ENCODE measurements at regions not wholly inside any gene's neighbourhood (a gene's known extent, or its start where the extent isn't known, plus 50 kb on each side); places are given as distances from the start of the nearest gene placed in this dataset.
"Not testable (repeated sequence)": the region's sequence is repeated elsewhere in the genome, so short reads cannot be mapped to it uniquely, and the experiment has no call there.

GRCh38 chr15:36156879-36157427, 422.5 kb upstream of the CDIN1 start:
- Histone ChIP-seq H3K4me3 (replicated peaks; ENCODE audit: low read depth, low read length) (no peak overlapping the region), H3K27me3 (replicated peaks; ENCODE audit: control insufficient read depth, insufficient read depth, low read length) (no peaks in the 10 kb centered on the region), H3K36me3 (ENCODE audit: control insufficient read depth, insufficient read depth, low read length) (no peaks in the 10 kb centered on the region)
- no peak for TF ChIP-seq CTCF (IDR thresholded peaks at IDR 0.05; ENCODE audit: insufficient read depth, low read length, poor library complexity, severe bottlenecking)
- no peak for DNase-seq (ENCODE audit: extremely low read depth, insufficient read length)

GRCh38 chr15:36160351-36160750, 419.1 kb upstream of the CDIN1 start:
- H3K36me3 ChIP-seq (ENCODE audit: control insufficient read depth, insufficient read depth, low read length): no peaks in the 10 kb centered on the region
- TF ChIP-seq CTCF (IDR thresholded peaks at IDR 0.05; ENCODE audit: insufficient read depth, low read length, poor library complexity, severe bottlenecking): no peak
- no peaks in the 10 kb centered on the region for H3K27me3 ChIP-seq (replicated peaks; ENCODE audit: control insufficient read depth, insufficient read depth, low read length)
- no peak for DNase-seq (ENCODE audit: extremely low read depth, insufficient read length)
- no peak overlapping the region for H3K4me3 ChIP-seq (replicated peaks; ENCODE audit: low read depth, low read length)

GRCh38 chr15:36161108-36161507, 418.3 kb upstream of the CDIN1 start:
- Histone ChIP-seq H3K27me3 (replicated peaks; ENCODE audit: control insufficient read depth, insufficient read depth, low read length) (no peaks in the 10 kb centered on the region), H3K36me3 (ENCODE audit: control insufficient read depth, insufficient read depth, low read length) (no peaks in the 10 kb centered on the region), H3K4me3 (replicated peaks; ENCODE audit: low read depth, low read length) (no peak overlapping the region)
- TF ChIP-seq CTCF (IDR thresholded peaks at IDR 0.05; ENCODE audit: insufficient read depth, low read length, poor library complexity, severe bottlenecking): no peak
- no peak for DNase-seq (ENCODE audit: extremely low read depth, insufficient read length)

GRCh38 chr15:36161771-36162212, 417.6 kb upstream of the CDIN1 start:
- no peak for DNase-seq (ENCODE audit: extremely low read depth, insufficient read length)
- no peaks in the 10 kb centered on the region for H3K27me3 ChIP-seq (replicated peaks; ENCODE audit: control insufficient read depth, insufficient read depth, low read length)
- TF ChIP-seq CTCF (IDR thresholded peaks at IDR 0.05; ENCODE audit: insufficient read depth, low read length, poor library complexity, severe bottlenecking): no peak
- no peaks in the 10 kb centered on the region for H3K36me3 ChIP-seq (ENCODE audit: control insufficient read depth, insufficient read depth, low read length)
- no peak overlapping the region for H3K4me3 ChIP-seq (replicated peaks; ENCODE audit: low read depth, low read length)

- H3K27me3 ChIP-seq (replicated peaks; ENCODE audit: control insufficient read depth, insufficient read depth, low read length); DNase-seq (ENCODE audit: extremely low read depth, insufficient read length); H3K4me3 ChIP-seq (replicated peaks; ENCODE audit: low read depth, low read length); H3K36me3 ChIP-seq (ENCODE audit: control insufficient read depth, insufficient read depth, low read length): not testable (repeated sequence)
Observed at GRCh38 chr15:36163983-36164382, 415.4 kb upstream of the CDIN1 start.

- DNase-seq (ENCODE audit: extremely low read depth, insufficient read length): no peak
- Histone ChIP-seq H3K4me3 (replicated peaks; ENCODE audit: low read depth, low read length) (no peak overlapping the region), H3K27me3 (replicated peaks; ENCODE audit: control insufficient read depth, insufficient read depth, low read length) (no peaks in the 10 kb centered on the region), H3K36me3 (ENCODE audit: control insufficient read depth, insufficient read depth, low read length) (no peaks in the 10 kb centered on the region)
- no peak for TF ChIP-seq CTCF (IDR thresholded peaks at IDR 0.05; ENCODE audit: insufficient read depth, low read length, poor library complexity, severe bottlenecking)
Observed at GRCh38 chr15:36172955-36173354, 406.5 kb upstream of the CDIN1 start.
